ENCODE measurements at regions not wholly inside any gene's neighbourhood (a gene's known extent, or its start where the extent isn't known, plus 50 kb on each side); places are given as distances from the start of the nearest gene placed in this dataset.

GRCh38 chr2:65798641-65799040 lies 366.2 kb upstream of the SPRED2 start:
- H3K4me1 ChIP-seq: no peaks in the 10 kb centered on the region
- TF ChIP-seq, protein P1, sequence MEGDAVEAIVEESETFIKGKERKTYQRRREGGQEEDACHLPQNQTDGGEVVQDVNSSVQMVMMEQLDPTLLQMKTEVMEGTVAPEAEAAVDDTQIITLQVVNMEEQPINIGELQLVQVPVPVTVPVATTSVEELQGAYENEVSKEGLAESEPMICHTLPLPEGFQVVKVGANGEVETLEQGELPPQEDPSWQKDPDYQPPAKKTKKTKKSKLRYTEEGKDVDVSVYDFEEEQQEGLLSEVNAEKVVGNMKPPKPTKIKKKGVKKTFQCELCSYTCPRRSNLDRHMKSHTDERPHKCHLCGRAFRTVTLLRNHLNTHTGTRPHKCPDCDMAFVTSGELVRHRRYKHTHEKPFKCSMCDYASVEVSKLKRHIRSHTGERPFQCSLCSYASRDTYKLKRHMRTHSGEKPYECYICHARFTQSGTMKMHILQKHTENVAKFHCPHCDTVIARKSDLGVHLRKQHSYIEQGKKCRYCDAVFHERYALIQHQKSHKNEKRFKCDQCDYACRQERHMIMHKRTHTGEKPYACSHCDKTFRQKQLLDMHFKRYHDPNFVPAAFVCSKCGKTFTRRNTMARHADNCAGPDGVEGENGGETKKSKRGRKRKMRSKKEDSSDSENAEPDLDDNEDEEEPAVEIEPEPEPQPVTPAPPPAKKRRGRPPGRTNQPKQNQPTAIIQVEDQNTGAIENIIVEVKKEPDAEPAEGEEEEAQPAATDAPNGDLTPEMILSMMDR (IDR thresholded peaks at IDR 0.05): no peak
- H3K27me3 ChIP-seq: no peaks in the 10 kb centered on the region
- H3K36me3 ChIP-seq: no peaks in the 10 kb centered on the region
- H3K27ac ChIP-seq: no peak overlapping the region
- H3K4me3 ChIP-seq: no peak overlapping the region
- no peaks in the 10 kb centered on the region for H3K9me3 ChIP-seq
- no peak for DNase-seq (ENCODE audit: low spot score)

- TF ChIP-seq, protein P1 (IDR thresholded peaks at IDR 0.05): no peak
- no peaks in the 10 kb centered on the region for H3K27me3 ChIP-seq
- no peak overlapping the region for H3K27ac ChIP-seq
- no peak for DNase-seq (ENCODE audit: low spot score)
- H3K4me3 ChIP-seq: no peak overlapping the region
- H3K36me3 ChIP-seq: no peaks in the 10 kb centered on the region
- no peaks in the 10 kb centered on the region for H3K9me3 ChIP-seq
- H3K4me1 ChIP-seq: no peaks in the 10 kb centered on the region
Measured at GRCh38 chr2:65794994-65795393, 362.6 kb upstream of the SPRED2 start.

DNA sequence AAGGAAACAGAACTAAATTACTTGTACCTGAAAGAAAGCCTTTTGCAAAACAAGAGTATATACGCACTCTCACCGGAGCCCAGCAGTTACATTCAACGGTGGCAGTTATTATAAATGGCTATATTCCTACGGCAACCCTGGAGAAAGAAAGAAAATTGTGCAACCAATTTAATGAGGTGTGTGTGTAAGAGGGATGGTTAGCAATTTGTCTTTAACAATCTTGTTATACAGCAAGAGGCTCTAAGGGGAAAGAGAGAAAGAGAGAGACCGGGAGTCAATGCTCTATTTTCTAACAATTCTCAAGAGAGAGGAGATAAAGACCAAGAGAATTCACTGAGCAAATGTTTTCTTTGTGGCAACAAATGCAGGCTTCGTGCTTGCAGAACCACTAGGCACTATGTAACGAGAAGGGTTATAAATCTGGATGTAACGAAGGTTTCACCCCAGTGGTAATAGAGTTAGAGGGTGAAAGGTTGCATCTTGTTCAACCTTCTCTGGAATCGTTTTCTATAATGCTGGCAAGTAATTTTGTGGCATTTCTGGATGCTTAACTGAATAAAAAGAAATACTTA lies 359.1 kb upstream of the SPRED2 start:
- H3K9me3 ChIP-seq: no peaks in the 10 kb centered on the region
- no peaks in the 10 kb centered on the region for H3K4me1 ChIP-seq
- no peak for DNase-seq (ENCODE audit: low spot score)
- H3K27me3 ChIP-seq: no peaks in the 10 kb centered on the region
- H3K27ac ChIP-seq: no peak overlapping the region
- H3K4me3 ChIP-seq: no peak overlapping the region
- TF ChIP-seq, protein P1 (IDR thresholded peaks at IDR 0.05): no peak
- no peaks in the 10 kb centered on the region for H3K36me3 ChIP-seq

GRCh38 chr2:65790676-65790935 lies 358.2 kb upstream of the SPRED2 start:
- DNase-seq (ENCODE audit: low spot score): no peak
- TF ChIP-seq, protein P1 (IDR thresholded peaks at IDR 0.05): no peak
- Histone ChIP-seq H3K27me3 (no peaks in the 10 kb centered on the region), H3K36me3 (no peaks in the 10 kb centered on the region), H3K9me3 (no peaks in the 10 kb centered on the region), H3K27ac (no peak overlapping the region), H3K4me3 (no peak overlapping the region), H3K4me1 (no peaks in the 10 kb centered on the region)

DNA sequence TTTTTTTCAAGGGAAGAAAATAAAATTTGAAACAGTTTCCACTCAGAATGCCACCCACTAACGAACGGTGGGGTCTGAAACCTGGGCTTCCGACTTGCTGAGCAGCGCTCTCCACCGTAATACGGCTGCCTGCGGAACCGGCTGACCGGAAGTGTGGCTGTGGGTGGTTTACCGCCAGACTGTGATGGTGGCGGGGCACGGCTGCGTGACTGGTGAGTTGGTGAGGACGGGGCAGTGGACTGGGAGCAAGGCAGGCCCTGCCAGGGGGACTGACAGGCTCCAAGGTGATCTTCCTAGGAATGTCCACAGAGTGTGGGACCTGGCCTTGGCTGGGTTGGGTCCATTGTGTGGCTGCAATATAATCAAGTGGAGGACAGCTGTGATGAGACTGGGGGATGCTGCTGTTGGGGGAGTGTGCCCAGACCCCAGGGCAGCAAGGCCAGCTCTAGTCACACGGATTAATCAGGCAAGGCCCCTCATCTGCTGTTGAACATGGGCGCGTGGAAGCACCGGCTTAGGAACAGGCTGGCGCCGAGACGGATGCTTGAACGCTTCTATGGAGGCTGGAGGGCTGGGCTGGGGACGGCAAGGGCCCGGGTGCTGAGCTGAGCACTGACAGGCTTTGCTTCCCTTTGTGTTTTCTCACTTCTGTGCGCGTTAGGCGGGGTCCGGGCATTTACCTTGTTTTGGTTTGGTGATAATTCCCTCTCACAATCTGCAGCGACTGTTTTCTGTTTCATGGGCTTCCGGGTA lies 357.7 kb upstream of the SPRED2 start:
- DNase-seq (ENCODE audit: low spot score): no peak
- H3K4me1 ChIP-seq: no peaks in the 10 kb centered on the region
- H3K9me3 ChIP-seq: no peaks in the 10 kb centered on the region
- H3K36me3 ChIP-seq: no peaks in the 10 kb centered on the region
- no peak overlapping the region for H3K27ac ChIP-seq
- H3K4me3 ChIP-seq: no peak overlapping the region
- TF ChIP-seq, protein P1 (IDR thresholded peaks at IDR 0.05): no peak
- H3K27me3 ChIP-seq: no peaks in the 10 kb centered on the region

GRCh38 chr2:65788556-65788955 lies 356.2 kb upstream of the SPRED2 start:
- TF ChIP-seq, protein P1 (IDR thresholded peaks at IDR 0.05): no peak
- H3K4me1 ChIP-seq: no peaks in the 10 kb centered on the region

More at GRCh38 chr2:65788556-65788955, 356.2 kb upstream of the SPRED2 start:
- Histone ChIP-seq H3K36me3 (no peaks in the 10 kb centered on the region), H3K9me3 (no peaks in the 10 kb centered on the region), H3K27ac (no peak overlapping the region), H3K4me3 (no peak overlapping the region), H3K27me3 (no peaks in the 10 kb centered on the region)
- no peak for DNase-seq (ENCODE audit: low spot score)

All from right atrium auricular region (tissue), 2 donors.